HEK293 (cell line): ENCODE measurements at regions not wholly inside any gene's neighbourhood (a gene's known extent, or its start where the extent isn't known, plus 50 kb on each side); places are given as distances from the start of the nearest gene placed in this dataset.
A peak's percentile ranks its signal among the peaks of the same experiment; 100 is the strongest.
"Not testable (repeated sequence)": the region's sequence is repeated elsewhere in the genome, so short reads cannot be mapped to it uniquely, and the experiment has no call there.

Source experiments
- CTCF ChIA-PET: fragments of 350-600 bp; formaldehyde crosslinking; extraction: SDS; loops from one replicate; lab custom pipeline; 2021; ENCODE audit warnings: antibody characterized with exemption; lab: Yijun Ruan, JAX
- POLR2A ChIA-PET: fragments of 300-600 bp; formaldehyde crosslinking; extraction: SDS; loops from one replicate; lab custom pipeline; 2020; ENCODE audit warnings: antibody characterized with exemption, inconsistent platforms; lab: Yijun Ruan, JAX
- H3K27ac ChIP-seq: fragments of 200-500 bp; sonication (Bioruptor generic); 2 replicates; pipeline ENCODE4 v1.5.1; 2014; ENCODE audit warnings: low read depth, low read length, control low read depth, inconsistent platforms; ENCODE audit errors: extremely low read depth
- H3K36me3 ChIP-seq, 2 experiments: fragments of 200-500 bp in 1 of 2; sonication (Bioruptor generic) in 1 of 2; 1 replicate in 1 of 2; 2 replicates in 1 of 2; pipeline ENCODE4 v1.5.1; 2014 to 2017; ENCODE audit warnings: inconsistent platforms in 2 of 2, low read length in 2 of 2; ENCODE audit not compliant: control insufficient read depth in 2 of 2, insufficient read depth in 1 of 2
- H3K4me1 ChIP-seq: fragments of 200-500 bp; sonication (Bioruptor generic); 2 replicates; pipeline ENCODE4 v1.5.1; 2014; ENCODE audit warnings: mild to moderate bottlenecking, low read length, inconsistent platforms; ENCODE audit not compliant: control insufficient read depth, insufficient read depth
- H3K4me3 ChIP-seq: 2 replicates; pipeline ENCODE4 v1.5.1; 2011; ENCODE audit warnings: low read depth, mild to moderate bottlenecking, control low read depth, low read length, moderate library complexity
- H3K9me3 ChIP-seq: fragments of 200-500 bp; sonication (Bioruptor generic); 2 replicates; pipeline ENCODE4 v1.5.1; 2014; ENCODE audit warnings: low read depth, low read length, inconsistent platforms; ENCODE audit not compliant: control insufficient read depth, insufficient read depth
- MEIS1 ChIP-seq: sonication (generic); formaldehyde crosslinking; IDR thresholded peaks from 2 replicates; pipeline ENCODE4 v1.8.1; 2022; ENCODE audit warnings: missing genetic modification reagents, mild to moderate bottlenecking, borderline replicate concordance
- PBX3 ChIP-seq: sonication (generic); formaldehyde crosslinking; IDR thresholded peaks from 2 replicates; pipeline ENCODE4 v1.8.1; 2022; ENCODE audit warnings: mild to moderate bottlenecking, moderate library complexity, missing genetic modification reagents
- PRDM1 ChIP-seq: fragments of 450-650 bp; formaldehyde crosslinking; IDR thresholded peaks from 2 replicates; pipeline ENCODE4; 2016; ENCODE audit warnings: missing biosample characterization, missing genetic modification characterization
- SCRT1 ChIP-seq: fragments of 450-650 bp; formaldehyde crosslinking; IDR thresholded peaks from 2 replicates; pipeline ENCODE4 v1.5.1; 2016; ENCODE audit warnings: missing biosample characterization, missing genetic modification characterization, borderline replicate concordance
- ZBTB20 ChIP-seq: fragments of 450-650 bp; formaldehyde crosslinking; IDR thresholded peaks from 2 replicates; pipeline ENCODE4 v1.5.1; 2016; ENCODE audit warnings: missing biosample characterization, missing genetic modification characterization
- ZFP37 ChIP-seq: fragments of 450-650 bp; formaldehyde crosslinking; IDR thresholded peaks from 2 replicates; pipeline ENCODE4 v1.5.1; 2016; ENCODE audit warnings: missing biosample characterization, missing genetic modification characterization
- ZFP41 ChIP-seq: fragments of 450-650 bp; formaldehyde crosslinking; IDR thresholded peaks from 2 replicates; pipeline ENCODE4 v1.5.1; 2016; ENCODE audit warnings: missing biosample characterization, missing genetic modification characterization, borderline replicate concordance
- ZNF121 ChIP-seq: fragments of 450-650 bp; formaldehyde crosslinking; IDR thresholded peaks from 2 replicates; pipeline ENCODE4 v1.5.1; 2016; ENCODE audit warnings: missing biosample characterization, missing genetic modification characterization
- ZNF24 ChIP-seq: fragments of 450-650 bp; formaldehyde crosslinking; IDR thresholded peaks from 2 replicates; pipeline ENCODE4 v1.5.1; 2016; ENCODE audit warnings: missing biosample characterization, missing genetic modification characterization
- ZNF398 ChIP-seq: fragments of 450-650 bp; formaldehyde crosslinking; IDR thresholded peaks from 2 replicates; pipeline ENCODE4 v1.5.1; 2017; ENCODE audit warnings: missing biosample characterization, missing genetic modification characterization
- ZNF571 ChIP-seq: fragments of 450-650 bp; formaldehyde crosslinking; IDR thresholded peaks from 2 replicates; pipeline ENCODE4 v1.5.0; 2017; ENCODE audit warnings: missing biosample characterization, missing genetic modification characterization
- ZNF629 ChIP-seq: fragments of 450-650 bp; formaldehyde crosslinking; IDR thresholded peaks from 2 replicates; pipeline ENCODE4 v1.5.1; 2017; ENCODE audit warnings: missing biosample characterization, missing genetic modification characterization
- ZXDB ChIP-seq: fragments of 450-650 bp; formaldehyde crosslinking; IDR thresholded peaks from 2 replicates; pipeline ENCODE4 v1.5.1; 2016; ENCODE audit warnings: missing biosample characterization, missing genetic modification characterization
- TF ChIP-seq, protein P1 (sequence below): fragments of 450-650 bp; formaldehyde crosslinking; IDR thresholded peaks from 2 replicates; pipeline ENCODE4 v1.5.1; 2016; ENCODE audit warnings: missing biosample characterization, missing genetic modification characterization
- TF ChIP-seq, protein P2 (sequence below): IDR thresholded peaks from 2 replicates; pipeline ENCODE4 v1.6.1; 2011; ENCODE audit warnings: mild to moderate bottlenecking, low read depth, low read length, borderline replicate concordance

DNA sequence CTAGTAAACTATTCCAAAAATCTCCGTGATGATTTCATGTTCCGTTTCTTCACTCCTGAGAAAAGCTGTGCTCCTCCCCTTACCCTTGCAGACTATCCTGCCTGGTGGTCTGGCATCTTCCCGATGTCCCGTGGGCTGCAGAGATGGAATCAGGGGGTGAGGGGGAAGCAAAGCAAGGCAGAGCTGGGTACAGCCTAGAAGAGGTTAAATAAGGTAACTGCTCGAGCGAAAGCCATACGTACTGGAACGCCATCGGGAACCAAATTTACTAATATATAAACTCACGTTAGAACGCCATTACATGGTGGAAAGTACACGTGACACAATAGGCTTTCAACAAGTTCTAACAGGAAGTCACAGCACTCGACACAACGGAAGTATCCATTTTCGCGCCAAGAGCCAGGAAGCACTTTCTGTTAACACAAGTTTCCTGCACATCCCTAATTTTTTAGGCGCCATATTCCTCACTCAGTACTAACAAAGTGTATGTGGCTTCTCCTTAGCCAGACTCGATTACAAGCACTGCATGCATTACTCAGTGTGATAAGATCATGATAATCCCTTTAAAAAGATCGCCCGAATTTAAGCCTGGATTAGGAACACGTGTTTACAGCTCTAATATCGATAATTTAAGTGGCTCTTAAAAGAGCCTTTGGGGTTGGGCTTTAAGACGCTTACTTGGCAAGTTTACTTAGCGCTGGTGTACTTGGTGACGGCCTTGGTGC, 101.6 kb upstream of the PRSS16 start (continued):
- TF ChIP-seq ZNF24 (tag by site-specific recombination), result 0 out of 2 replicates have a peak, but pooled peaks have one; percentile 19
- TF ChIP-seq ZBTB20 (tag by site-specific recombination), result no peak
- TF ChIP-seq SCRT1 (tag by site-specific recombination), result peak; percentile 82; the same call in 1 of the 2 replicates
- no peak for TF ChIP-seq ZNF121 (tag by site-specific recombination)
- no peak for TF ChIP-seq ZNF571 (tag by site-specific recombination)
- peak; percentile 88 for TF ChIP-seq ZNF629
- TF ChIP-seq, protein P1, sequence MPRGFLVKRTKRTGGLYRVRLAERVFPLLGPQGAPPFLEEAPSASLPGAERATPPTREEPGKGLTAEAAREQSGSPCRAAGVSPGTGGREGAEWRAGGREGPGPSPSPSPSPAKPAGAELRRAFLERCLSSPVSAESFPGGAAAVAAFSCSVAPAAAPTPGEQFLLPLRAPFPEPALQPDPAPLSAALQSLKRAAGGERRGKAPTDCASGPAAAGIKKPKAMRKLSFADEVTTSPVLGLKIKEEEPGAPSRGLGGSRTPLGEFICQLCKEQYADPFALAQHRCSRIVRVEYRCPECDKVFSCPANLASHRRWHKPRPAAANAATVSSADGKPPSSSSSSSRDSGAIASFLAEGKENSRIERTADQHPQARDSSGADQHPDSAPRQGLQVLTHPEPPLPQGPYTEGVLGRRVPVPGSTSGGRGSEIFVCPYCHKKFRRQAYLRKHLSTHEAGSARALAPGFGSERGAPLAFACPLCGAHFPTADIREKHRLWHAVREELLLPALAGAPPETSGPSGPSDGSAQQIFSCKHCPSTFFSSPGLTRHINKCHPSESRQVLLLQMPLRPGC (tag by site-specific recombination), result 0 out of 2 replicates have a peak, but pooled peaks have one; percentile 41
- no peak for TF ChIP-seq ZFP41 (tag by site-specific recombination)
- TF ChIP-seq ZXDB (tag by site-specific recombination), result peak; percentile 79; the same call in 1 of the 2 replicates
- no peak for TF ChIP-seq ZNF398 (tag by site-specific recombination)
- peak; percentile 92 for TF ChIP-seq PRDM1 (tag by site-specific recombination)

- H3K36me3 ChIP-seq, H3K4me1 ChIP-seq, H3K9me3 ChIP-seq: not testable (repeated sequence)
- TF ChIP-seq PBX3 (CRISPR knock-in tag) (0 out of 2 replicates have a peak, but pooled peaks have one; percentile 52), MEIS1 (CRISPR knock-in tag) (0 out of 2 replicates have a peak, but pooled peaks have one; percentile 4), ZFP37 (0 out of 2 replicates have a peak, but pooled peaks have one; percentile 19)
- TF ChIP-seq, protein P2, sequence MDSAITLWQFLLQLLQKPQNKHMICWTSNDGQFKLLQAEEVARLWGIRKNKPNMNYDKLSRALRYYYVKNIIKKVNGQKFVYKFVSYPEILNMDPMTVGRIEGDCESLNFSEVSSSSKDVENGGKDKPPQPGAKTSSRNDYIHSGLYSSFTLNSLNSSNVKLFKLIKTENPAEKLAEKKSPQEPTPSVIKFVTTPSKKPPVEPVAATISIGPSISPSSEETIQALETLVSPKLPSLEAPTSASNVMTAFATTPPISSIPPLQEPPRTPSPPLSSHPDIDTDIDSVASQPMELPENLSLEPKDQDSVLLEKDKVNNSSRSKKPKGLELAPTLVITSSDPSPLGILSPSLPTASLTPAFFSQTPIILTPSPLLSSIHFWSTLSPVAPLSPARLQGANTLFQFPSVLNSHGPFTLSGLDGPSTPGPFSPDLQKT, result peak; percentile 6; the same call in 1 of the 2 replicates
- TF ChIP-seq, all 188 proteins: peak for 4; not testable (repeated sequence) for 184
- ChIA-PET CTCF (interaction anchor here (1.0 kb wide), 1 partner anchor 19 kb away, joined by 6 read pairs; no protein-coding TSS in a partner anchor), POLR2A (interaction anchor here (1.0 to 6.3 kb wide), 38 partner anchors 8 to 1120 kb away, joined by 3 to 338 read pairs (median 6); a partner anchor contains a TSS)
- Histone ChIP-seq H3K4me3 (peak overlapping the region; percentile 45), H3K27ac (peak overlapping the region; percentile 81)
Observed at GRCh38 chr6:27146456-27146705, 101.1 kb upstream of the PRSS16 start.
